ENCODE measurements at regions not wholly inside any gene's neighbourhood (a gene's known extent, or its start where the extent isn't known, plus 50 kb on each side); places are given as distances from the start of the nearest gene placed in this dataset.

GRCh38 chr3:174430986-174431385, 428.1 kb upstream of the NAALADL2 start:
- ATAC-seq (no peak), DNase-seq (no peak)
- Histone ChIP-seq H3K27me3 (no peaks in the 10 kb centered on the region), H3K9me3 (no peaks in the 10 kb centered on the region), H3K36me3 (replicated peaks in 1 of 2; ENCODE audit: insufficient read depth in 1 of 2, low read depth in 2 of 2) (no peaks in the 10 kb centered on the region), H3K4me1 (peaks cover 2% of the 10 kb centered on the region), H3K4me3 (no peak overlapping the region), H3K27ac (no peak overlapping the region)
- 29 to 32% methylated on average over 2 of the region's 2 CpGs for WGBS, 2 donors
- TF ChIP-seq CTCF (IDR thresholded peaks at IDR 0.05), result no peak
- TF ChIP-seq POLR2A (IDR thresholded peaks at IDR 0.05), result no peak
- intact Hi-C loops (cut with DNase I), result no loop called here

GRCh38 chr3:174431717-174432116, 427.4 kb upstream of the NAALADL2 start:
- no peak for ATAC-seq
- no peaks in the 10 kb centered on the region for H3K36me3 ChIP-seq (replicated peaks in 1 of 2; ENCODE audit: insufficient read depth in 1 of 2, low read depth in 2 of 2)
- DNase-seq, result no peak
- TF ChIP-seq CTCF (IDR thresholded peaks at IDR 0.05), result no peak
- TF ChIP-seq POLR2A (IDR thresholded peaks at IDR 0.05), result no peak
- no peaks in the 10 kb centered on the region for H3K9me3 ChIP-seq
- no peaks in the 10 kb centered on the region for H3K27me3 ChIP-seq
- 76 to 82% methylated on average over 2 of the region's 2 CpGs for WGBS, 2 donors
- H3K4me1 ChIP-seq, result peaks cover 9% of the 10 kb centered on the region
- no peak overlapping the region for H3K27ac ChIP-seq
- no peak overlapping the region for H3K4me3 ChIP-seq
- intact Hi-C loops (cut with DNase I), result no loop called here

- TF ChIP-seq POLR2A (IDR thresholded peaks at IDR 0.05) (no peak), CTCF (IDR thresholded peaks at IDR 0.05) (no peak)
- 0 to 5% methylated on average over 1 of the region's 1 CpG for WGBS, 2 donors
- intact Hi-C loops (cut with DNase I), result no loop called here
- DNase-seq (no peak), ATAC-seq (no peak)
- peaks cover 18% of the 10 kb centered on the region for H3K4me1 ChIP-seq
- peak overlapping the region in 1 of 4 donors; percentile 41 for H3K27ac ChIP-seq
- no peaks in the 10 kb centered on the region for H3K27me3 ChIP-seq
- no peak overlapping the region for H3K4me3 ChIP-seq
- no peaks in the 10 kb centered on the region for H3K9me3 ChIP-seq
- H3K36me3 ChIP-seq (replicated peaks in 1 of 2; ENCODE audit: insufficient read depth in 1 of 2, low read depth in 2 of 2), result no peaks in the 10 kb centered on the region
These were observed 422.8 kb upstream of the NAALADL2 start for GRCh38 chr3:174436367-174436766.

GRCh38 chr3:174438501-174439145, 420.5 kb upstream of the NAALADL2 start:
- H3K4me3 ChIP-seq, result no peak overlapping the region
- no peaks in the 10 kb centered on the region for H3K9me3 ChIP-seq
- no peaks in the 10 kb centered on the region for H3K27me3 ChIP-seq
- peak overlapping the region in 1 of 4 donors; percentile 99 for H3K27ac ChIP-seq
- WGBS, 2 donors, result 72 to 73% methylated on average over 5 of the region's 5 CpGs
- peaks cover 30% of the 10 kb centered on the region for H3K4me1 ChIP-seq
- intact Hi-C loops (cut with DNase I), result no loop called here
- H3K36me3 ChIP-seq (replicated peaks in 1 of 2; ENCODE audit: insufficient read depth in 1 of 2, low read depth in 2 of 2), result no peaks in the 10 kb centered on the region
- ATAC-seq (no peak), DNase-seq (no peak)
- TF ChIP-seq POLR2A (IDR thresholded peaks at IDR 0.05), result no peak
- no peak for TF ChIP-seq CTCF (IDR thresholded peaks at IDR 0.05)

Measured in body of pancreas (tissue), 4 donors.